Esophagus muscularis mucosa (tissue), 4 donors: ENCODE measurements at regions not wholly inside any gene's neighbourhood (a gene's known extent, or its start where the extent isn't known, plus 50 kb on each side); places are given as distances from the start of the nearest gene placed in this dataset.

Experiments
- DNase-seq: peaks from one replicate; pipeline ENCODE4 v3.0.0-alpha.2; 2017; ENCODE audit errors: extremely low spot score
- H3K27ac ChIP-seq, 4 donors: fragments of 200-600 bp; sonication (generic); replicated peaks in 1 of 4; 1 replicate in 3 of 4; 2 replicates in 1 of 4; pipeline ENCODE4 v1.5.1; 2016 to 2019; ENCODE audit warnings: mild to moderate bottlenecking in 1 of 4
- H3K27me3 ChIP-seq, 4 donors: fragments of 200-600 bp; sonication (generic); one replicate each; pipeline versions ENCODE4 v1.5.1 to v1.6.0; 2016 to 2019
- H3K36me3 ChIP-seq, 4 donors: fragments of 200-600 bp; sonication (generic); one replicate each; pipeline ENCODE4 v1.5.1; 2016 to 2019
- H3K4me1 ChIP-seq, 4 donors: fragments of 200-600 bp; sonication (generic); one replicate each; pipeline ENCODE4 v1.5.1; 2016 to 2019
- H3K4me3 ChIP-seq, 4 donors: fragments of 200-600 bp; sonication (generic); 1 replicate in 2 of 4; 2 replicates in 2 of 4; pipeline ENCODE4 v1.5.1; 2016 to 2019; ENCODE audit warnings: mild to moderate bottlenecking in 4 of 4, moderate library complexity in 1 of 4
- H3K9me3 ChIP-seq, 4 donors: fragments of 200-600 bp; sonication (generic); 1 replicate in 3 of 4; 2 replicates in 1 of 4; pipeline ENCODE4 v1.5.1; 2016 to 2019
- EP300 ChIP-seq: sonication (generic); formaldehyde crosslinking; IDR thresholded peaks from one replicate; pipeline ENCODE4 v1.6.1; 2017; ENCODE audit warnings: antibody characterized with exemption
- POLR2A ChIP-seq: fragments of 450-650 bp; IDR thresholded peaks from one replicate; pipeline ENCODE4 v1.6.1; 2017; ENCODE audit warnings: antibody characterized with exemption, moderate library complexity, mild to moderate bottlenecking, low read depth
- POLR2AphosphoS5 ChIP-seq, 2 donors: sonication (generic); formaldehyde crosslinking; IDR thresholded peaks; one replicate each; pipeline ENCODE4 v1.6.1; 2017; ENCODE audit warnings: antibody characterized with exemption in 2 of 2
- WGBS: methylation state at CpG from one replicate; pipeline ENCODE4 v1.1.5; 2018; 5-methylcytosine and 5-hydroxymethylcytosine counted together
- intact Hi-C: fragments of 100-400 bp; cut with DNase I; formaldehyde crosslinking; loops from one replicate; pipeline ENCODE4 v1.15.1; 2023
- TF ChIP-seq, protein P1 (sequence below), 3 experiments: fragments of 200-600 bp in 2 of 3; fragments of 450-650 bp in 1 of 3; sonication (generic) in 2 of 3; IDR thresholded peaks; one replicate each; pipeline ENCODE4 v1.5.1; 2017 to 2019; ENCODE audit warnings: antibody characterized with exemption in 3 of 3, mild to moderate bottlenecking in 2 of 3, moderate library complexity in 1 of 3

DNA sequence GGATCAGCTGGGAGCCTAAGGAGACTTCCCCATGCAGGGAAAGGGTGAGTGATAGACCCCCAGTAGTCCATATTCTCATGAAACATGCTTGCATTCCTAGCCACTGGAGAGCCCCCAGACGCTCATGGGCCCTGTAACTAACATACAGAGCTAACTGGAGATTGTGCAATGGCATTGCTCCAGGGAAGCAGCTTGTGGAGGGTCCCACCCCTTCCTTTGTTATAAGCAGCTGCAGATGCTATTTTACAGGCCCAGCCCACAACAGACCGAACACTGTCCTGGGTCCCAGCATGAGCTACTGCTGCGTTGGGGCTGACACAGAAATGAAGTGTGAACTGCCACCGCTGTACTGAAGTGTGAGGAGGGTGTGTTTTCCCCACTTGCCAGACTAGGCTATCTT lies 1465.7 kb upstream of the DIAPH2 start:
- WGBS = 33% methylated on average over 4 of the region's 4 CpGs
- H3K27ac ChIP-seq = no peak overlapping the region
- H3K4me3 ChIP-seq = no peak overlapping the region
- no peaks in the 10 kb centered on the region for H3K27me3 ChIP-seq
- no peak for TF ChIP-seq POLR2AphosphoS5 (IDR thresholded peaks at IDR 0.05)
- TF ChIP-seq POLR2A = no peak
- TF ChIP-seq EP300 = no peak
- TF ChIP-seq, protein P1, sequence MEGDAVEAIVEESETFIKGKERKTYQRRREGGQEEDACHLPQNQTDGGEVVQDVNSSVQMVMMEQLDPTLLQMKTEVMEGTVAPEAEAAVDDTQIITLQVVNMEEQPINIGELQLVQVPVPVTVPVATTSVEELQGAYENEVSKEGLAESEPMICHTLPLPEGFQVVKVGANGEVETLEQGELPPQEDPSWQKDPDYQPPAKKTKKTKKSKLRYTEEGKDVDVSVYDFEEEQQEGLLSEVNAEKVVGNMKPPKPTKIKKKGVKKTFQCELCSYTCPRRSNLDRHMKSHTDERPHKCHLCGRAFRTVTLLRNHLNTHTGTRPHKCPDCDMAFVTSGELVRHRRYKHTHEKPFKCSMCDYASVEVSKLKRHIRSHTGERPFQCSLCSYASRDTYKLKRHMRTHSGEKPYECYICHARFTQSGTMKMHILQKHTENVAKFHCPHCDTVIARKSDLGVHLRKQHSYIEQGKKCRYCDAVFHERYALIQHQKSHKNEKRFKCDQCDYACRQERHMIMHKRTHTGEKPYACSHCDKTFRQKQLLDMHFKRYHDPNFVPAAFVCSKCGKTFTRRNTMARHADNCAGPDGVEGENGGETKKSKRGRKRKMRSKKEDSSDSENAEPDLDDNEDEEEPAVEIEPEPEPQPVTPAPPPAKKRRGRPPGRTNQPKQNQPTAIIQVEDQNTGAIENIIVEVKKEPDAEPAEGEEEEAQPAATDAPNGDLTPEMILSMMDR (IDR thresholded peaks at IDR 0.05) = no peak
- intact Hi-C loops = no loop called here
- H3K9me3 ChIP-seq = no peaks in the 10 kb centered on the region
- DNase-seq = no peak
- H3K36me3 ChIP-seq = no peaks in the 10 kb centered on the region
- no peaks in the 10 kb centered on the region for H3K4me1 ChIP-seq

DNA sequence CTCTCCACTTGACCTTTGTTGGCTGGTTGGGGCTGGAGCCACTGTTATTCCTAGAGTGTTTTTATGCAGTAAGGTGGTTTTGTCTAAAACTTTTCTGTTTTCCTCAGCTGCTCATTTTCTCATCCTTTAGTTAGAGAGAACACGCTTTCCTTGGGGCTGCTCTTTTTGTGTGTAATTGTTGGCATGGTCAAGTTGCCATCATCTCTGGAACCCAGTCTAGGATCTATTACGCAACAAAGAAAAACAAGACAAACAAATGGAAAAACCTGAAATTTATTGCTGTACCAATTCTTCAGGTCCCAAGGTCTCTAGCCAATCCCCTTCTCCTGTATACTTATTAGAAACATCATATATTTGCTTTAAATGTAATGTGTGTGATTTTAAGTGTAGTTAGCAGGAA lies 1436.3 kb upstream of the DIAPH2 start:
- Histone ChIP-seq H3K27me3 (no peaks in the 10 kb centered on the region), H3K36me3 (no peaks in the 10 kb centered on the region), H3K27ac (no peak overlapping the region), H3K9me3 (peaks cover 0 to 8% (median 0%) of the 10 kb centered on the region in 4 donors), H3K4me1 (no peaks in the 10 kb centered on the region), H3K4me3 (no peak overlapping the region)
- WGBS = 75% methylated on average over 2 of the region's 2 CpGs
- DNase-seq = no peak
- TF ChIP-seq EP300 (no peak), POLR2AphosphoS5 (IDR thresholded peaks at IDR 0.05) (no peak), POLR2A (no peak)
- TF ChIP-seq, protein P1 (IDR thresholded peaks at IDR 0.05) = no peak
- intact Hi-C loops = no loop called here

DNA sequence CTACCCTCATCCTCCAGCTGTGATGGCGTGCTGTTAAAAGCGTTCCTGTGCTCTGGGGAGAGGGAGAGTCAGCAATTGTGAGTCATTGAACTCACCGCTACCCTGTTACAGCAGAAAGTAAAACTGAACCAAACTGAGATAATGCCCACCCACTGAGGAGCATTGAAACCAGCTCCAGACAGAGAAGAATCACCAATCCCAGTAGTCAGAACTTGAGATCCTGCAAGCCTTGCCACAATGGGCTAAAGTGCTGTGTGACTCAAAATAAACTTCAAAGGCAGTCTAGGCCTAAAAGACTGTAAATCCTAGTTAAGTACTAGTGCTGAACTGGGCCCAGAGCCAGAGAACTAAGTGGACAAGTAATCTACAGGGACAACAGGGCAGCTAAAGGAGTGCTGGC lies 1394.2 kb upstream of the DIAPH2 start:
- Histone ChIP-seq H3K27me3 (no peaks in the 10 kb centered on the region), H3K4me3 (no peak overlapping the region), H3K9me3 (peaks cover 0 to 5% (median 0%) of the 10 kb centered on the region in 4 donors), H3K36me3 (no peaks in the 10 kb centered on the region), H3K4me1 (no peaks in the 10 kb centered on the region), H3K27ac (no peak overlapping the region)
- TF ChIP-seq EP300 (no peak), POLR2A (no peak), POLR2AphosphoS5 (IDR thresholded peaks at IDR 0.05) (no peak)
- TF ChIP-seq, protein P1 (IDR thresholded peaks at IDR 0.05) = no peak
- 63% methylated on average over 3 of the region's 3 CpGs for WGBS
- intact Hi-C loops = no loop called here
- no peak for DNase-seq

DNA sequence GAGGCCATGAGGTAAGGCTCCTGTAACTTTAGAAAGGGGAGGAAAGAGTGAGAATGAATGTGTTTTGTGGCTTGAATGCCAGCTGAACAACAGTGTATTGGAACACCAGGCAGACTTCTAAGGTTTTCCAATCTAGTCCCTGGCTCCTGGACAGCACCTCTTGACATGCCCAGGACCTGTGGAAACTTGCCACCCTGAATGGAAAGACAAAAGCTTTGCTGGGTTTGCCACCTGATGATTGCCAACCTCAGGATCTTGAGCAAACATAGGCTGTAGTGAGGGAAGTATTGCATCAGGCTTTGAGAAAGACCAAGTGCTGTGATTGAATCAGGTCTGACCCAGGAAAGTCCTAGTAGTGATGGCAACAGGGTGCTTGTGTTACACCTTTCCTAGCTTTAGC lies 1393.1 kb upstream of the DIAPH2 start:
- TF ChIP-seq POLR2A = no peak
- no peak for TF ChIP-seq EP300
- TF ChIP-seq, protein P1 (IDR thresholded peaks at IDR 0.05) = no peak
- no peak for TF ChIP-seq POLR2AphosphoS5 (IDR thresholded peaks at IDR 0.05)
- intact Hi-C loops = no loop called here
- Histone ChIP-seq H3K27ac (no peak overlapping the region), H3K27me3 (no peaks in the 10 kb centered on the region), H3K9me3 (peaks cover 0 to 5% (median 0%) of the 10 kb centered on the region in 4 donors), H3K4me1 (no peaks in the 10 kb centered on the region), H3K4me3 (no peak overlapping the region), H3K36me3 (no peaks in the 10 kb centered on the region)
- no peak for DNase-seq

DNA sequence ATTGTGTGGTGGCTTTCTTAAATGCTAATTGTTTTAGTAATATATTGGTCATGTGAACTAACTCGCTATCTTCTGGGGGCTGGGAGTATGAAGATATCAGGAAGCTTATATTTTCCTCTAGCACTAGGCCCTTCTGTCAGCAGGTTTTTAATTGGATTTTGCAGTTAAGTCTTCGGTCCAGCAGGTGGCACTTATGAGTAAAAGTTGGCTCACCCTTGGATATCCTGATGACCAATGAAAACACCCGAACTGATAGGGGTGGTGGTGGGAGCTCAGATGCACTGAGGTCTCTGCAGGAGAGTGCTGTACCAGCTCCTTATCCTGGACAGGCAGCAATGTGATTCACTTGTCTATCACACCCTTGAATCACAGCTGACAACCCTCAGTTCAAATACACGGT lies 1365.8 kb upstream of the DIAPH2 start:
- Histone ChIP-seq H3K36me3 (no peaks in the 10 kb centered on the region), H3K4me3 (no peak overlapping the region), H3K4me1 (no peaks in the 10 kb centered on the region), H3K27me3 (no peaks in the 10 kb centered on the region), H3K9me3 (no peaks in the 10 kb centered on the region), H3K27ac (no peak overlapping the region)
- intact Hi-C loops = no loop called here
- WGBS = 38% methylated on average over 4 of the region's 4 CpGs
- TF ChIP-seq POLR2A = no peak
- no peak for TF ChIP-seq POLR2AphosphoS5 (IDR thresholded peaks at IDR 0.05)
- TF ChIP-seq, protein P1 (IDR thresholded peaks at IDR 0.05) = no peak
- no peak for TF ChIP-seq EP300
- DNase-seq = no peak
